ENCODE measurements at regions not wholly inside any gene's neighbourhood (a gene's known extent, or its start where the extent isn't known, plus 50 kb on each side); places are given as distances from the start of the nearest gene placed in this dataset.

- CTCF ChIA-PET = no interaction called here
- no peaks in the 10 kb centered on the region for H3K9me3 ChIP-seq (ENCODE audit: low read length)
- no peak overlapping the region for H2AFZ ChIP-seq (ENCODE audit: low read length)
- H3K27me3 ChIP-seq (ENCODE audit: low read length) = no peaks in the 10 kb centered on the region
- H3K9me2 ChIP-seq (replicated peaks; ENCODE audit: low read length) = no peaks in the 10 kb centered on the region
- no peak overlapping the region for H3K27ac ChIP-seq (ENCODE audit: low read length)
- no peaks in the 10 kb centered on the region for H3K79me2 ChIP-seq (ENCODE audit: low read length)
- no peaks in the 10 kb centered on the region for H4K20me1 ChIP-seq (ENCODE audit: low read length)
- no peak for ATAC-seq
- BruUV-seq (replicated peaks) = no TSS peak
- H3K4me1 ChIP-seq (ENCODE audit: insufficient read depth, low read length) = no peaks in the 10 kb centered on the region; the same call in 1 of the 2 replicates
- no peaks in the 10 kb centered on the region for H3K36me3 ChIP-seq (ENCODE audit: low read depth, low read length)
- H3K9ac ChIP-seq (ENCODE audit: low read length) = no peak overlapping the region
- no peak overlapping the region for H3K4me3 ChIP-seq (ENCODE audit: low read length)
- DNase-seq = no peak
- POLR2A ChIA-PET (ENCODE audit: unreplicated experiment) = no interaction called here
- H3F3A ChIP-seq (ENCODE audit: low read length, unreplicated experiment) = no peaks in the 10 kb centered on the region
- intact Hi-C loops (cut with micrococcal nuclease) = no loop called here
- TF ChIP-seq EZH2phosphoT487 (IDR thresholded peaks at IDR 0.05; ENCODE audit: borderline replicate concordance, low read length) = no peak
- TF ChIP-seq CTCF (conservative IDR thresholded peaks at IDR 0.05; ENCODE audit: low read depth, low read length) = no peak
- TF ChIP-seq EZH2 (IDR thresholded peaks at IDR 0.05; ENCODE audit: low read length, unreplicated experiment) = no peak
- H3K4me2 ChIP-seq (ENCODE audit: low read length) = no peak overlapping the region
Measured at GRCh38 chrX:115362334-115363095, 73.0 kb downstream of the LUZP4 start.

GRCh38 chrX:115363372-115363771 lies 73.9 kb downstream of the LUZP4 start:
- ATAC-seq (no peak), DNase-seq (no peak)
- no peaks in the 10 kb centered on the region for H3K36me3 ChIP-seq (ENCODE audit: low read depth, low read length)
- H3K4me2 ChIP-seq (ENCODE audit: low read length) = no peak overlapping the region
- no peak for TF ChIP-seq CTCF (conservative IDR thresholded peaks at IDR 0.05; ENCODE audit: low read depth, low read length)
- no peaks in the 10 kb centered on the region for H3K27me3 ChIP-seq (ENCODE audit: low read length)
- no peak overlapping the region for H3K9ac ChIP-seq (ENCODE audit: low read length)
- no peak overlapping the region for H2AFZ ChIP-seq (ENCODE audit: low read length)
- CTCF ChIA-PET = interaction anchor here (0.5 kb wide), 1 partner anchor 115 kb away, joined by 4 read pairs; no protein-coding TSS in a partner anchor
- no peaks in the 10 kb centered on the region for H3K9me2 ChIP-seq (replicated peaks; ENCODE audit: low read length)
- no TSS peak for BruUV-seq (replicated peaks)
- no peaks in the 10 kb centered on the region for H3K79me2 ChIP-seq (ENCODE audit: low read length)
- POLR2A ChIA-PET (ENCODE audit: unreplicated experiment) = no interaction called here
- no peak overlapping the region for H3K4me3 ChIP-seq (ENCODE audit: low read length)
- H3F3A ChIP-seq (ENCODE audit: low read length, unreplicated experiment) = no peaks in the 10 kb centered on the region
- H3K27ac ChIP-seq (ENCODE audit: low read length) = no peak overlapping the region
- peaks cover 4% of the 10 kb centered on the region for H3K4me1 ChIP-seq (ENCODE audit: insufficient read depth, low read length)
- H4K20me1 ChIP-seq (ENCODE audit: low read length) = no peaks in the 10 kb centered on the region
- H3K9me3 ChIP-seq (ENCODE audit: low read length) = no peaks in the 10 kb centered on the region
- intact Hi-C loops (cut with micrococcal nuclease) = no loop called here

GRCh38 chrX:115363897-115364296 lies 74.4 kb downstream of the LUZP4 start:
- BruUV-seq (replicated peaks) = no TSS peak
- no peak overlapping the region for H3K9ac ChIP-seq (ENCODE audit: low read length)
- ChIA-PET POLR2A (ENCODE audit: unreplicated experiment) (no interaction called here), CTCF (no interaction called here)
- H4K20me1 ChIP-seq (ENCODE audit: low read length) = no peaks in the 10 kb centered on the region
- intact Hi-C loops (cut with micrococcal nuclease) = no loop called here
- H3K9me2 ChIP-seq (replicated peaks; ENCODE audit: low read length) = no peaks in the 10 kb centered on the region
- no peaks in the 10 kb centered on the region for H3K36me3 ChIP-seq (ENCODE audit: low read depth, low read length)
- H3F3A ChIP-seq (ENCODE audit: low read length, unreplicated experiment) = no peaks in the 10 kb centered on the region
- H3K9me3 ChIP-seq (ENCODE audit: low read length) = no peaks in the 10 kb centered on the region
- no peak overlapping the region for H3K4me3 ChIP-seq (ENCODE audit: low read length)
- H3K27ac ChIP-seq (ENCODE audit: low read length) = no peak overlapping the region
- H3K79me2 ChIP-seq (ENCODE audit: low read length) = no peaks in the 10 kb centered on the region
- H3K4me1 ChIP-seq (ENCODE audit: insufficient read depth, low read length) = peaks cover 7% of the 10 kb centered on the region
- DNase-seq = no peak
- no peak overlapping the region for H2AFZ ChIP-seq (ENCODE audit: low read length)
- TF ChIP-seq CTCF (conservative IDR thresholded peaks at IDR 0.05; ENCODE audit: low read depth, low read length) = no peak
- no peak for TF ChIP-seq EZH2 (IDR thresholded peaks at IDR 0.05; ENCODE audit: low read length, unreplicated experiment)
- no peak for TF ChIP-seq EZH2phosphoT487 (IDR thresholded peaks at IDR 0.05; ENCODE audit: borderline replicate concordance, low read length)
- H3K27me3 ChIP-seq (ENCODE audit: low read length) = no peaks in the 10 kb centered on the region
- H3K4me2 ChIP-seq (ENCODE audit: low read length) = no peak overlapping the region
- no peak for ATAC-seq

All from PC-3 (cell line).